GM18870 (cell line): ENCODE measurements at regions not wholly inside any gene's neighbourhood (a gene's known extent, or its start where the extent isn't known, plus 50 kb on each side); places are given as distances from the start of the nearest gene placed in this dataset.
"Not testable (repeated sequence)": the region's sequence is repeated elsewhere in the genome, so short reads cannot be mapped to it uniquely, and the experiment has no call there.

ENCODE experiments used
- ATAC-seq: cut with Tn5 transposase; IDR thresholded peaks from one replicate; pipeline ENCODE4 v1.9.1; 2021; ENCODE audit warnings: moderate library complexity; ENCODE audit not compliant: unreplicated experiment

DNA sequence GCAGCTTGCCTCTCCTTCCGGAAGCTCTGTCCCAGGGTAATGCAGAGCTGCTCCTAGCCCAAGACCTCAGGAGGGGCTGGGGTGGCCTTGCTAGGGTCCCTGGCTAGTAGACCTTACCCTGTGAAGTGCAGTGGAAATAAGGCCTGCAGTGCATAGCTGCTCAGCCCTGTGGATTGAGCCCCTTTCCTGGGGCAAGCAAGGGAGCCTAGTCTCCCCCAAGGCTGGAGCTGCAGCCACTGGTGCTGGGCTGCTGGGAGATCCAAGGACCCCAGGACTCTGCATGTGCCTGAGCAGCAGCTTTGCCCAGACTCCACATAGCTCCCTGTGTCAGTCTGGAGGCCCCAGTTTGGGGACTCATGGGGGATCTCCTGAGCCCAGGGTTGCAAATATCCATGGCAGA is 57.9 kb downstream of the FANCF start:
- ATAC-seq: no peak

DNA sequence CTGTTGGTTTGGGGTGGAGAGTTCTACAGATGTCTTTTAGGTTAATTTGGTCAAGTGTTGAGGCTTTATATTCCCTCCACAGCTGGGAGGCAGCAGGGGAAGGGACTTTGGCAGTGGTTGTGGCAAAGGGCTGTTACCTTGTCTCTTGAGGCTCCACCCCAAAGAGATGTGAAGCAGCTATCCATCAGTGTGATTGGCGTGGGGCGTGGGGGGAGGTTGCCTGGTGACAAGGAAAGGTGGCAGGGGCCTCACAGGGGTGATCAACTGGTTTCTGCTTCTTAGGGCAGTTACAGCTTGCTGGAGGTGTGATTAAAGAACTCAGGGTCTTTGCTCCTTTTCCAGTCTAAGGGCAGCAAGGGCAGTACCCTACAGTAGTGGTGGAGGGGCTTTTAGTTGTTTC is 59.3 kb downstream of the FANCF start:
- no peak for ATAC-seq

DNA sequence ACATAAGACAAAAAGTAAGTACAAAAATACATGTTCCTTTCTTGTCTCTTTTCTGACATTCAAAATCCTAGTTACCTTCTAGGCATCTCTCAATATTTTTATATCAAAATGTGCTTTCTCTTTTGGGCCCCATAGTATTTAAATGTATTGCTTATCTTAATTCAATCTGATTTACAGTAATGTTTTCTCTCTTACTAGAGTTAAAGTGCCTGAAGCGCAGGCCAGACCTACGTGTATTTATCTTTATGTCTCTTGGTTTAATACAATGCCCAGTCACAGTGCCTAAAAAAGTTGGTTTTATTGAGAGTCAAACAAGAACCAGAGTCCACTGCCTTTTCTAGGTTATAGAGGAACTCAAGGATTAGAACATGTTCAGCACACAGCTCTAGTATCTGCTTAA is 64.3 kb downstream of the FANCF start:
- no peak for ATAC-seq

DNA sequence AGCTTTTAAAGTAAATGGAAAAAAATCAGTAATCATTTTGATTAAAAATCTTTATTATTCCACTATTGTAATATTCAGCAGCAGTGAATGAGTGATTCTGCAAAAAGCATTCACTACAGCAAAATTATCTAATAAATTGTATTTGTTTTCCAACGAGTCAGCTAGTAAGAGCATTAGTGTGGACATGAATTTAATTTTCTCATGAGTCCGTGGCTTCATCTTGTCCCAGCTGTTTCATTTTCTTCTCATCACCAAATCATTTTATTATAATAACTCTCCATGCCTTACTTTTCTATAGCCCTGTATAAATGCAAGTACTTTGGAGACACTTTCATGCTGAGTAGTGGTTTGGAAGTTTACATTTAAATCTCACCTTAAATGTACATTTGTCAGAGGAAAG is 66.2 kb downstream of the FANCF start:
- no peak for ATAC-seq

DNA sequence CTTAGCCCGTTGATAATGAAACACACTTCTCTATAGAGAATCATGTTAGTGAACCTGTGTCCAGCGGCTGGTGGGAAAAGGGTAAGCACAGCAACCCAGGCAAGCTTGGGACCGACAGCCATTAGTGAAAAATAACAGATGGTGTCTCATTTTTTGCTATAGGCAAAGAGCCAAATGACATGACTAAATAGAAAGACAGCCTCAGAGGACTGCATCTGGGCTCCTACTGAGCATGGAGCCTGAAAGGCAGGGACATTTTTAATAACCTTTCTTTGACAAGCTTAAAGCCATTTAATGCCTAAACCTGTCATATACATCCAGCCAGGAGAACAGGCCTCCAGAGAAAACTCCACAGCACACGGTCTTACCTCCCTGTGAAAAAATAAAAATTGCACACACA is 67.0 kb downstream of the FANCF start:
- no peak for ATAC-seq

DNA sequence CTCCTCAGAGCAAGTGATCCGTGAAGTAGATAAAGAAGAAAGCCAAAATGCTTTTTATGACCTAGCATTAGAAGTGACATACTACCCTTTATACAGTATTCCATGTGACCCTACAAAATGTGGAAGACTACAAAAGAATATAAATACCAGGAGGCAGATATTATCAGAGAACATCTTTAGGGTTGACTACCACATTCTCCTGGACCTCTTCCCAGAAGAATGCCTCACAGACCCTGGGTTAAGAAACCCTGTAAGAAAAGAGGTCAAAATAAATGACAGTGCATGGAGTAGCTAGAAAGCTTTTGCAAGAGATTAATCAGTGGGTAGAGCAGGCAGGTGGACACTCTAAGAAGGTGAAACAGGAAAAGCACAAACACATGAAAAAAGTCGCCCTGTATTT is 69.2 kb downstream of the FANCF start:
- no peak for ATAC-seq

DNA sequence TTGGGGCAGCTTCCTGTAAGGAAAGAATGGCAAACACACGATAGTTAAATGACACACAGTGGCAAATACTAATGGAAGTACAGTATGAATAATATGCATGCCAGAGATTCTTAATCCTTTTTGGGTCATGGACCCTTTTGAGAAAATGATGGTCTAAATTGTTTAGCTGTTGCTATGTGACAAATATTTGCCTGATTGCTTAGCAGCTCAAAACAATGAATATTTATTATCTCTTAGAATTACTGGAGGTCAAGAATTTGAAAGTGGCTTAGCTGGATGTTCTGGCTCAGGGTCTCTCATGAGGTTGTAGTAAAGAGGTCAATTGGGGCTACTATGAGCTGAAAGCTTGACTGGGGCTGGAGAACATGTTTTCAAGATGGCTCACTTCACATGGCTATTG is 69.7 kb downstream of the FANCF start:
- ATAC-seq: no peak

DNA sequence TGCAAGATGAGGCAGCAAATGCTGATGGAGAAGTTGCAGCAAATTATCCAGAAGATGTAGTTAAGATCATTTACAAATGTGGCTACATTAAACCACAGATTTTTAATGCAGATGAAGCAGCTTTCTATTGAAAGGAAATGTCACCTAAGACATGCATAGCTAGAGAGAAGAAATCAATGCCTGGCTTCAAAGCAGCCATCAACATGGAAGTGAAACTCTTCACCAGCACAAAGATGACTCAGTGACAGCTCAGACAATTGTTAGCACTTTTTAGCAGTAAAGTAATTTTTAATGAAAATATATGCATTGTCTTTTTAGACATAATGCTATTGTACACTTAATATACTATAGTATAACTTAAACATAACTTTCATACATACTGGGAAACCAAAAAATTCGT is 71.4 kb downstream of the FANCF start:
- peak; percentile 88 for ATAC-seq

DNA sequence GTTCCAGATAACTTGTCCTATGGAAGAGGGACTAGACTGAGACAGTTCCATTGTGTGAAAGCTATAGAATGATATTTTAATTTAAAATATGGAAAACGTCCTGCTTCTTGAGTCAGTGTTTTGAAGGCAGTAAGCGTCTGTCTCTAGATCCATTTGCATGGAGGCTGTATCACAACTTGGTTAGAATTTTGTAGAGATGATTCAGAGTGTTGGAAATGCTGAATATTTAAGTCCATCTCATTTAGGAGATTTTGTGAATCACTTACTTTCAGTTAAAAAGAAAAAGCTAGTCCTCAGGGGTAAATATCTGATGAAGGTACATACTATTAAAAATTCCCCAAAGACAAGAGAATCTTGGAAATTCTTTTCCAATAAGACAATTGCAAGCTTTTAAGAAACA is 72.7 kb downstream of the FANCF start:
- ATAC-seq: no peak

DNA sequence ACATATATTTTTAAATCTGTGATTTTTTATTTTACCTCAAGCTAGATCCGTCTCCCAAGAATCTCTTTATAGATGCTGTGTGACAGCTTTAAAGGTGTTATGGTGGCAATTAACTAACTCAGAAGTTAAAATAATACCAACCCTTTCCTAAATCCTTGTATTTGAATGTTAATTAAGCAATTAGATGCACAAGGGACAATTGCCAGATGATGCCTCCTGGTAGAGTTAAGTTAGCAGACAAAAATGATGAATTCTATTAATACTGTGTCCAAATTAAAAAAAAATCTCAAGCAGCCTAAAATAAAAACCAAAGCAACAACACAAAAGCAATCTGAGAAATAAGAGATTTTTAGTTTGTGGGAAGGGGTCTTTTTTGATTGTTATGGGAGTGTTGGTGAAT is 78.9 kb downstream of the FANCF start:
- no peak for ATAC-seq

DNA sequence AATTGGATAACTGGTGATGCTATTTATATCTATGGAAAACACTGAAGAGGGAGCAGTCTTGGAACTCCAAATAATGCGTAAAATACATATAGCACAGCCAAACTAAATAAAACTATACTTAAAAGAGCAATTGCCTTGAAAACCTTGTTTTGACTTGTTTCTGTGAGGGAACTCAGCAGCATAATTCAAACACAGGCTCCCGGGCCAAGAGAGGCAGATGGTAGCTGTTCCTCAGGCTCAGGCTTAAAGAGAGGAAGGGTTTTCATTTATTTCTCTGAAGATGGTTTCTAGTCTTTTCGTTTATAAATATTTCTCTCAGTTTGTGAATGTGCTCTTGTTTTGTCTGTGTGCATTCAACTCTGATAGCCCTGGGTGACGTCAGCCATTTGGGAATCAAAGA is 82.4 kb downstream of the FANCF start:
- ATAC-seq: no peak

DNA sequence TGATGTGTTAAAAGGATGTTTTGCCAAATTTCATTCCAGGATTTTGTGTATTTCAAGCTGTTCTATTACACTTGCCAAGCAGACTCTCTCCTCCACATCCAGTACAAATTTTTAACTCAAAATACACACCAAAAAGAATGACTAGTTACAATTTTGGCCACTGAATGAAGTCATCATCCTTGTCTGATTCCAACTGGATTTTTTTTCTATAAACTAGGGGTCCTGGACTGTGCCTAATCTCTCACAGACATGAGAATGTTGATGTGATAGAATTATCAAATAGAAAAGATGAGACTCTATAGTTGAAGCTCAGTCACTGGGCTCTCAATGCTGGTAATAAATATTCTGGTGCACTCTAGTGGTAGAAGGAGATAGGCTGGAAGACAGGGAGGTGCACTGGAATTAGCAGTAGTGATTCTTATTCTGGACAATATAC is 85.8 kb downstream of the FANCF start:
- no peak for ATAC-seq

DNA sequence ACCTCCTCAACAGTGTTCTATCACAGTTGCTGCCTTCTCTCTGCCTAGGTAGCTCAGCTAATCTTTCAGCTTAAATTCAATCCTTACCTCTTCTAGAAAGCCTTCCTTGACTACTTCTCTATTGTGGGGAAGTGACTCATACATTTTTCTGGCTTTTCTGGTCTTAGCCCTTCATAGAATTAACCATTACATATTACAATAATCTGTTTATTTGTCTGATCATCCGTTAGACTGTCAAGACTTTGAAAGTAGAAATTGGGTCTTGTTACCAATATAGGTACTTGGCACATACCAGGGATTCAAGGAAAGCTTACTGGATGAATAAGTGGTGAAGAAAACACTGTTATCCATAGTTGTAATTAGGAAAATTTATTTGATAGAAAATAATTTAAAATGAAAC is 89.6 kb downstream of the FANCF start:
- ATAC-seq: no peak

DNA sequence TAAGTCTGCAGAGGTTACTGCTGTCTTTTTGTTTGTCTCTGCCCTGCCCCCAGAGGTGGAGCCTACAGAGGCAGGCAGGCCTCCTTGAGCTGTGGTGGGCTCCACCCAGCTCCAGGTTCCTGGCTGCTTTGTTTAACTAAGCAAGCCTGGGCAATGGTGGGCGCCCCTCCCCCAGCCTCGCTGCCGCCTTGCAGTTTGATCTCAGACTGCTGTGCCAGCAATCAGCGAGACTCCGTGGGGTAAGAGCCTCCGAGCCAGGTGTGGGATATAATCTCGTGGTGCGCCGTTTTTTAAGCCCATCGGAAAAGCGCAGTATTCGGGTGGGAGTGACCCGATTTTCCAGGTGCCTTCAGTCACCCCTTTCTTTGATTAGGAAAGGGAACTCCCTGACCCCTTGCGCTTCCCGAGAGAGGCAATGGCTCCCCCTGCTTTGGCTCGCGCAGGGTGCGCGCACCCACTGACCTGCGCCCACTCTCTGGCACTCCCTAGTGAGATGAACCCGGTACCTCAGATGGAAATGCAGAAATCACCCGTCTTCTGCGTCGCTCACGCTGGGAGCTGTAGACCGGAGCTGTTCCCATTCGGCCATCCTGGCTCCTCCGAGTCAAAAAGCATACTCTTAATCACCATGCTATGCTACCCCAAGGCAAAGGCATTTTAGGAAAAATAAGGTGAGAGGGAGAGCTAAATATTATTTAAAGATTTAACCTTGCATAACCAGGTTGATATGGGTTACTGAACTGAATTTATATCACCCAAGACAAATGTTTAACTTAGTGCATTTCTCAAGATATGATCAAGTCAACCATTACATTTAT is 96.8 kb downstream of the FANCF start:
- not testable (repeated sequence) for ATAC-seq

DNA sequence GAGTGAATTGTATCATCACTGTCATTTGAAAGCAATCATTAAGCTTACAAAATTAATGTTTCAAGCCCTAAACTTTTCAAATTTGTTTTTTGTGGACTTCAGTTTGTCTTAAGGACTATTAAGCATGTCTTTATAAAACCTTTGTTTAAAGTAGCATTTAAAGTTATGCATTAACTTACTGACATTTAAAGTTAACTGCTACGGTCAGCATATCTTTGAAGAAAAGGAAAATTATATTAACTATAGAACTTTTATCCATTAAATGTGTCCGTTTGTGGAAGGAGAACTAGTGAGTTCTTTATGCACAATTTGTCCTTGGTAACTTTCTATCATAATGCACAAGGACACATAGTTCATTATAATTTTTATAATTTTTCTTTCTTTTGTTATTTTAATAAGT is 103.4 kb downstream of the FANCF start:
- ATAC-seq: no peak

DNA sequence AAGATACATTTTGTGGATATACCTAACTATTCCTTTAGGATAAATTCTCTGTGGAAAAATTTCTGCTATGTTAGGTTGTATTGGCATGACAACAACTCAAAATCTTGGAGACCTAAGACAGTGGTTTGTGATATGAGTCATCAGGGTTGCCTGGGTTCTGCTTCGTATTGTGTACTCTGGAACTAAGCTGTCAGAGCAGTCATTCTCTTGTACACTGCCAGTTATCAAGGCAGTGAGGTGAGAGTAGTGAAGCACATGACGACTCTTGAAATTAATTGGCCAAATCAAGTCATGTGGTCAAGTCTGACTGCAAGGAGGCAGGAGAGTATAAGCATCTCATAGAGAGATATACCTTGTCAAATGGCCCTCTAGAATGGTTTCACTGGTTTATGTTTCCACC is 104.4 kb downstream of the FANCF start:
- peak; percentile 76 for ATAC-seq

DNA sequence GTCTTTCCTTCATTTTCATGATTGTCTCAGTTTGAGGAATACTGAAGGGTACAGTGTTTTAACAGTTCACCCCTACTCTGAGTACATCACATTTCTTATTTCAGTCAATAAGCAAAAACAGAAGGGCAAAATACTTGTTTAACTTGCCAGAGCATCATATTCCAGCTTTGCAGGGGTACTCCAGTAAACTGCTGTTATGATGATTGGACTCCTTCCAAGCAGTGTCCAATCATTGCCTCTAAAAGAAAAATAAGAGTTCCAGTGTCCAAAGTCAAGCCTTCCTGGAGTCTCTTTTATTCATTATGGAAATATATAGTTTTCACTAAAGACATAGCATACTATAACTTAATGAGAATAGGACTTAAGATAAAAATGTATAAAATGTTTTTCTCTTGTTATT is 105.1 kb downstream of the FANCF start:
- no peak for ATAC-seq

DNA sequence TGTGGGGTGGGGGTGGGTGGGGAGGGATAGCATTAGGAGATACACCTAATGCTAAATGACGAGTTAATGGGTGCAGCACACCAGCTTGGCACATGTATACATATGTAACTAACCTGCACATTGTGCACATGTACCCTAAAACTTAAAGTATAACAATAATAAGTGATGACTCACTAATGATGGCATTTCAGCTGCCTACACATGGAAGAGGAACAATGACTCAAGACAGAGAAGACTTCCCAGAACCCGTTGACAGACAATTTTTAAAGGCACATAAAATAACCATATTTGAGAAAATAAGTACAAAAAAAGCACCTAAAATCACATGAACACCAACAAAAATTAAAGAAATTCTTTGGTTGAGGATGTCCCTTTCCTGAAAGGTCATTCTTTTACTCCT is 107.3 kb downstream of the FANCF start:
- not testable (repeated sequence) for ATAC-seq

DNA sequence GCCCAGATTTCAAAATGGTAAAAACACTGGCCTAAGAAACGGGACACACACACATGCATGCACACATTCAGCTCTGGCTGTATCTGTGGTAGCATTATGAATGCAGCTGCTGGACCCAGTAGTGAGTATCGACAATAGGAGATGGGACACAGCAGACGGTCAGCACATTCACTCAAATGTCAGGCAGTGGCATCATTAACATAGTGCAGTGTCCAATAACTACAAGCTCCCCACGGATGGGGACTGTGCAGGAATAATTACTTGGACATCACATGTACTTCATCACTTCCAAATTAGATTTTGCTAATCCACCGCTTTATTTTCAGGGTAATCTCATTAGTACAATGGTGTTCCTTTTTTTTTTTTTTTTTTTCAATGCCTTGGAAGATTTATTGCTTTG is 109.5 kb downstream of the FANCF start:
- ATAC-seq: no peak

DNA sequence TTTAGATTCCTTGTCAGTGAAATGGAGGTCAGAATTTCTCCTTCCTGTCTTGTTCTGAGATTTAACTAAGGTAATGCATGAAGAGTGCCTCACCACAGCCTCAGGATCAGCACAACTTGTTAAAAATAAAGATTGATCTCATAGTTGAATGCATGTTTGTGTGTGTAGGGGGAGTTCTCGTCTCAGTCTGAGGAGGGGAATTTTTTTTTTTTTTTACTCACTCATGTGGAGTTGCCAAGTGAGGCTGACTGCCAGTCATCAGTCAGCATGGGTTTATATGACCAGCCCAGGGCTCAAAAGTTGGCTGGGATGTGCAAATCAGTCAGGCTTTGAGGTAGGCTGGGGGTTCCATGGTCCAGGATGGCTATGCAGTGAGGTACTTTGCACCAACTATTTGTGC is 113.2 kb downstream of the FANCF start:
- no peak for ATAC-seq

DNA sequence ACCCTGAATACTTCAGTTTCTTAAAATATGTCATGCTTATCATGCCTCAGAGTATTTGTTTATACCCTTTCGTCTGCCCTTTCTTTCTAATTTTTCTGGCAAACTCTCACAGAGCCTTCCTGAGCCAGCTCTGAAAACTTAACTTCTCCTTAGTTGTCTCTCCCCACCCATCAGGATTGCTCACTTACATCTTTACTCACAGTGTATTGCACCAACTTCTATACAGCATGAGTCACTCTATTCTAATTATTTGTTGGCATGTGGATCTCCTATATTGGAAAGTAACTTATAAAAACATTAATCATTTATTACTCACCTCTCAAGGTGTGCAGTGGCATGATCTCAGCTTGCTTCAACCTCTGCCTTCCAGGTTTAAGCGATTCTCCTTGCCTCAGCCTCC is 114.9 kb downstream of the FANCF start:
- ATAC-seq: no peak

DNA sequence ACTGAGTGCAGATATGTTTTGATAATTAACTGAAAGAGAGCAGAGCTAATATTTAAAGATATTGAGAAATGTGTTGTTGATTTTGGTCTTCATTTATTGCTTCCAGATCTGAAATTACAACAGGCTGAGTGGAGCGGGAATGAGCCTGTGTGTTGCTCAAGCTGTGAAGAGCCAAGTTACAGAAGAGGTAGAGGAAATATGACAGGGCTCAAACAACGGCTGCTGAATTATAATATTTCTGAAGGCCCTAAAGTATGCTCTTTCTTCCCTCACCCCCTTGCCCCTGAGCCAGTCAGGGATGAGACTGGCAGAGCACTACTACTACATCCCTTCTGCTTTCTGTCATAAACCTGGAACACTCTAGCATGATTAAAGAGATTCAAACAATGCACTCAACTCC is 115.6 kb downstream of the FANCF start:
- no peak for ATAC-seq

DNA sequence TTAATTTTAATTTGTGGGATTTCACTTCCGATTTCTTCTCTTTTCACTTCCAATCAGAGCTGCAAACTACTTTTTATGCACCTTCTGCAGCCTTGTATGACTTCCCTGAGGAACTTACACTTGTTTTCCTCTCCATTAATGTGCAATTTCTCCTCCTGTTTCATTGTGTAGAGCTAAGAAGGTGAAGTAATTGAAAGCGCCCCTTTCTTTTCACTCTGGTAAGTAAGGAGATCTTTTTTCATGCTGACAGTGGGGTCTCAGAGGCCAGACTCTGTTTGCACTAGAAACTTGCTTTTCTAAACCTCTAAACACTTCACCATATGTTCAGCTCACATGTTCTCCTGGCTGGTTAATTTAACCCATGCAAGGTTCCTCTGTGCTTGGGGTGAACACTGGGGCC is 117.0 kb downstream of the FANCF start:
- no peak for ATAC-seq
